ENCODE measurements at regions not wholly inside any gene's neighbourhood (a gene's known extent, or its start where the extent isn't known, plus 50 kb on each side); places are given as distances from the start of the nearest gene placed in this dataset.

GRCh38 chr14:65794674-65795279 lies 382.2 kb downstream of the FUT8 start:
- DNase-seq: no peak
- intact Hi-C loops (cut with DNase I, micrococcal nuclease): no loop called here
- no peak for ATAC-seq

GRCh38 chr14:65798216-65798615 lies 385.7 kb downstream of the FUT8 start:
- intact Hi-C loops (cut with DNase I, micrococcal nuclease): no loop called here
- no peak for ATAC-seq
- DNase-seq: no peak

GRCh38 chr14:65800694-65801093 lies 388.2 kb downstream of the FUT8 start:
- ATAC-seq (no peak), DNase-seq (no peak)
- intact Hi-C loops (cut with DNase I, micrococcal nuclease): no loop called here

GRCh38 chr14:65802196-65802595 lies 389.7 kb downstream of the FUT8 start:
- intact Hi-C loops (cut with DNase I, micrococcal nuclease): no loop called here
- DNase-seq (no peak), ATAC-seq (no peak)

GRCh38 chr14:65803885-65804284 lies 391.4 kb downstream of the FUT8 start:
- intact Hi-C loops (cut with DNase I, micrococcal nuclease): no loop called here
- DNase-seq (no peak), ATAC-seq (no peak)

GRCh38 chr14:65804439-65805112 lies 392.0 kb downstream of the FUT8 start:
- ATAC-seq (no peak), DNase-seq (no peak)
- intact Hi-C loops (cut with DNase I, micrococcal nuclease): no loop called here

- intact Hi-C loops (cut with DNase I, micrococcal nuclease): no loop called here
These were observed 392.6 kb downstream of the FUT8 start for GRCh38 chr14:65805113-65805473.

GRCh38 chr14:65808390-65808789 lies 395.9 kb downstream of the FUT8 start:
- ATAC-seq: no peak
- intact Hi-C loops (cut with DNase I, micrococcal nuclease): no loop called here

More at GRCh38 chr14:65805113-65805473, 392.6 kb downstream of the FUT8 start:
- DNase-seq (no peak), ATAC-seq (no peak)

GRCh38 chr14:65810322-65810721 lies 397.8 kb downstream of the FUT8 start:
- DNase-seq (no peak), ATAC-seq (no peak)
- intact Hi-C loops (cut with DNase I, micrococcal nuclease): no loop called here

More at GRCh38 chr14:65808390-65808789, 395.9 kb downstream of the FUT8 start:
- DNase-seq: no peak

- intact Hi-C loops (cut with DNase I, micrococcal nuclease): no loop called here
- no peak for ATAC-seq
These were observed 401.3 kb downstream of the FUT8 start for GRCh38 chr14:65813760-65814384.

GRCh38 chr14:65815127-65815526 lies 402.6 kb downstream of the FUT8 start:
- ATAC-seq: no peak
- no peak for DNase-seq
- intact Hi-C loops (cut with DNase I, micrococcal nuclease): no loop called here

More at GRCh38 chr14:65813760-65814384, 401.3 kb downstream of the FUT8 start:
- DNase-seq: no peak

GRCh38 chr14:65817011-65817410 lies 404.5 kb downstream of the FUT8 start:
- no peak for ATAC-seq
- intact Hi-C loops (cut with DNase I, micrococcal nuclease): no loop called here
- DNase-seq: no peak

- intact Hi-C loops (cut with DNase I, micrococcal nuclease): no loop called here
- ATAC-seq (no peak), DNase-seq (no peak)
These were observed 407.0 kb downstream of the FUT8 start for GRCh38 chr14:65819569-65819968.

- DNase-seq (no peak), ATAC-seq (no peak)
- intact Hi-C loops (cut with DNase I, micrococcal nuclease): loop anchor here (5.0 to 10.0 kb wide), 3 partner anchors 406 to 656 kb away; partner anchors contain the start of gene FUT8 (in 2 of the 2)
These were observed 408.8 kb downstream of the FUT8 start for GRCh38 chr14:65821224-65821753.

GRCh38 chr14:65824285-65824977 lies 411.9 kb downstream of the FUT8 start:
- intact Hi-C loops (cut with DNase I, micrococcal nuclease): loop anchor here (5.0 to 10.0 kb wide), 3 partner anchors 410 to 660 kb away; partner anchors contain the start of gene FUT8 (in 2 of the 2)
- DNase-seq (peak in 1 of 2 donors; percentile 44), ATAC-seq (peak; percentile 93)

GRCh38 chr14:65824978-65825299 lies 412.4 kb downstream of the FUT8 start:
- no peak for DNase-seq
- ATAC-seq: no peak
- intact Hi-C loops (cut with DNase I, micrococcal nuclease): loop anchor here (5.0 to 10.0 kb wide), 3 partner anchors 410 to 660 kb away; partner anchors contain the start of gene FUT8 (in 2 of the 2)

- no peak for ATAC-seq
These were observed 414.4 kb downstream of the FUT8 start for GRCh38 chr14:65826946-65827345.

GRCh38 chr14:65827520-65827919 lies 415.0 kb downstream of the FUT8 start:
- intact Hi-C loops (cut with DNase I, micrococcal nuclease): loop anchor here (10.0 kb wide), 2 partner anchors 413 to 663 kb away; partner anchors contain the start of gene FUT8 (in 1 of the 2)
- no peak for ATAC-seq

More at GRCh38 chr14:65826946-65827345, 414.4 kb downstream of the FUT8 start:
- intact Hi-C loops (cut with DNase I, micrococcal nuclease): loop anchor here (10.0 kb wide), 2 partner anchors 412 to 662 kb away; partner anchors contain the start of gene FUT8 (in 1 of the 2)
- DNase-seq: no peak

GRCh38 chr14:65828396-65828795 lies 415.9 kb downstream of the FUT8 start:
- no peak for ATAC-seq
- intact Hi-C loops (cut with DNase I, micrococcal nuclease): loop anchor here (10.0 kb wide), 2 partner anchors 414 to 664 kb away; partner anchors contain the start of gene FUT8 (in 1 of the 2)
- DNase-seq: no peak

More at GRCh38 chr14:65827520-65827919, 415.0 kb downstream of the FUT8 start:
- DNase-seq: no peak

All from left colon (tissue), 2 donors.